Sigmoid colon (tissue), 6 donors: ENCODE measurements at regions not wholly inside any gene's neighbourhood (a gene's known extent, or its start where the extent isn't known, plus 50 kb on each side); places are given as distances from the start of the nearest gene placed in this dataset.
"Not testable (repeated sequence)": the region's sequence is repeated elsewhere in the genome, so short reads cannot be mapped to it uniquely, and the experiment has no call there.

Source experiments
- DNase-seq: peaks from one replicate; pipeline ENCODE4 v3.0.0-alpha.2; 2019
- H3K27ac ChIP-seq, 4 donors: fragments of 200-600 bp; sonication (generic); one replicate each; pipeline ENCODE4 v1.5.1; 2016 to 2019; ENCODE audit warnings: mild to moderate bottlenecking in 1 of 4
- H3K27me3 ChIP-seq, 3 donors: fragments of 200-600 bp; sonication (generic); one replicate each; pipeline ENCODE4 v1.5.1; 2019; ENCODE audit warnings: mild to moderate bottlenecking in 1 of 3
- H3K36me3 ChIP-seq, 4 donors: fragments of 200-600 bp; sonication (generic); one replicate each; pipeline ENCODE4 v1.5.1; 2016 to 2019
- H3K4me1 ChIP-seq, 4 donors: fragments of 200-600 bp; sonication (generic); one replicate each; pipeline ENCODE4 v1.5.1; 2017 to 2019
- H3K4me3 ChIP-seq, 4 donors: fragments of 200-600 bp; sonication (generic); one replicate each; pipeline ENCODE4 v1.5.1; 2017 to 2019; ENCODE audit warnings: mild to moderate bottlenecking in 2 of 4, moderate library complexity in 1 of 4
- H3K9me3 ChIP-seq, 4 donors: fragments of 200-600 bp in 3 of 4; sonication (generic) in 3 of 4; one replicate each; pipeline versions ENCODE4 v1.5.1 to v1.6.1; 2013 to 2019
- CTCF ChIP-seq, 4 experiments: fragments of 450-650 bp in 3 of 4; fragments of 200-600 bp in 1 of 4; IDR thresholded peaks; one replicate each; pipeline ENCODE4 v1.5.1; 2016 to 2019; ENCODE audit warnings: antibody characterized with exemption in 4 of 4, mild to moderate bottlenecking in 3 of 4, moderate library complexity in 2 of 4
- EP300 ChIP-seq, 4 donors: sonication (generic); formaldehyde crosslinking; IDR thresholded peaks; one replicate each; pipeline ENCODE4 v1.6.1; 2017; ENCODE audit warnings: antibody characterized with exemption in 4 of 4
- POLR2A ChIP-seq, 2 donors: fragments of 450-650 bp; IDR thresholded peaks; one replicate each; pipeline ENCODE4 v1.6.1; 2016; ENCODE audit warnings: antibody characterized with exemption in 2 of 2, mild to moderate bottlenecking in 2 of 2, moderate library complexity in 2 of 2
- POLR2AphosphoS5 ChIP-seq, 4 donors: sonication (generic); formaldehyde crosslinking; IDR thresholded peaks; one replicate each; pipeline ENCODE4 v1.6.1; 2017; ENCODE audit warnings: antibody characterized with exemption in 4 of 4
- WGBS, 2 donors: extraction: QIAGEN DNeasy Blood & Tissue Kit; methylation state at CpG; one replicate each; pipeline ENCODE4 v1.1.7; 2013; 5-methylcytosine and 5-hydroxymethylcytosine counted together
- intact Hi-C: fragments of 100-400 bp; cut with DNase I; formaldehyde crosslinking; loops from one replicate; pipeline ENCODE4 v1.15.1; 2023
- donor health status: healthy with polysubstance abuse.
- donor health status: healthy.

GRCh38 chr3:147333098-147333497 lies 73.2 kb downstream of the ZIC4 start:
- Histone ChIP-seq H3K27me3 (no peaks in the 10 kb centered on the region), H3K4me3 (no peak overlapping the region), H3K36me3 (no peaks in the 10 kb centered on the region), H3K9me3 (no peaks in the 10 kb centered on the region), H3K27ac (no peak overlapping the region), H3K4me1 (no peaks in the 10 kb centered on the region)
- intact Hi-C loops: no loop called here
- no peak for DNase-seq
- 21 to 58% methylated on average over 3 of the region's 3 CpGs for WGBS, 2 donors
- TF ChIP-seq CTCF (IDR thresholded peaks at IDR 0.05) (no peak), EP300 (IDR thresholded peaks at IDR 0.05) (no peak), POLR2AphosphoS5 (IDR thresholded peaks at IDR 0.05) (no peak)

GRCh38 chr3:147328711-147329110 lies 77.6 kb downstream of the ZIC4 start:
- no peak overlapping the region for H3K4me3 ChIP-seq
- TF ChIP-seq CTCF (IDR thresholded peaks at IDR 0.05) (no peak), POLR2A (IDR thresholded peaks at IDR 0.05) (no peak), POLR2AphosphoS5 (IDR thresholded peaks at IDR 0.05) (no peak), EP300 (IDR thresholded peaks at IDR 0.05) (no peak)
- no peaks in the 10 kb centered on the region for H3K4me1 ChIP-seq
- no peak for DNase-seq
- 78 to 93% methylated on average over 2 of the region's 2 CpGs for WGBS, 2 donors
- intact Hi-C loops: no loop called here
- no peaks in the 10 kb centered on the region for H3K36me3 ChIP-seq
- no peak overlapping the region for H3K27ac ChIP-seq
- no peaks in the 10 kb centered on the region for H3K9me3 ChIP-seq
- no peaks in the 10 kb centered on the region for H3K27me3 ChIP-seq

GRCh38 chr3:147324356-147324755 lies 82.0 kb downstream of the ZIC4 start:
- Histone ChIP-seq H3K4me3 (no peak overlapping the region), H3K4me1 (peaks cover 0 to 4% (median 0%) of the 10 kb centered on the region in 4 donors), H3K27ac (no peak overlapping the region), H3K27me3 (no peaks in the 10 kb centered on the region), H3K36me3 (no peaks in the 10 kb centered on the region), H3K9me3 (no peaks in the 10 kb centered on the region)
- intact Hi-C loops: no loop called here
- no peak for DNase-seq
- TF ChIP-seq EP300 (IDR thresholded peaks at IDR 0.05) (no peak), POLR2AphosphoS5 (IDR thresholded peaks at IDR 0.05) (no peak), POLR2A (IDR thresholded peaks at IDR 0.05) (no peak), CTCF (IDR thresholded peaks at IDR 0.05) (no peak)

GRCh38 chr3:147318900-147319299 lies 87.4 kb downstream of the ZIC4 start:
- H3K4me1 ChIP-seq: peaks cover 0 to 4% (median 0%) of the 10 kb centered on the region in 4 donors
- H3K9me3 ChIP-seq: no peaks in the 10 kb centered on the region
- no peak overlapping the region for H3K27ac ChIP-seq
- H3K27me3 ChIP-seq: no peaks in the 10 kb centered on the region
- no peaks in the 10 kb centered on the region for H3K36me3 ChIP-seq
- TF ChIP-seq POLR2A (IDR thresholded peaks at IDR 0.05): no peak
- no peak for TF ChIP-seq EP300 (IDR thresholded peaks at IDR 0.05)
- TF ChIP-seq POLR2AphosphoS5 (IDR thresholded peaks at IDR 0.05): no peak
- intact Hi-C loops: no loop called here
- WGBS, 2 donors: 59 to 64% methylated on average over 3 of the region's 3 CpGs
- DNase-seq: no peak
- H3K4me3 ChIP-seq: no peak overlapping the region

GRCh38 chr3:147317080-147317479 lies 89.3 kb downstream of the ZIC4 start:
- WGBS, 2 donors: 66 to 75% methylated on average over 6 of the region's 6 CpGs
- DNase-seq, H3K4me1 ChIP-seq, intact Hi-C loops, H3K36me3 ChIP-seq, H3K27me3 ChIP-seq, H3K27ac ChIP-seq, H3K9me3 ChIP-seq, H3K4me3 ChIP-seq: not testable (repeated sequence)

GRCh38 chr3:147313513-147313912 lies 92.8 kb downstream of the ZIC4 start:
- H3K4me1 ChIP-seq: no peaks in the 10 kb centered on the region
- WGBS, 2 donors: 31 to 58% methylated on average over 1 of the region's 1 CpG
- H3K27ac ChIP-seq: no peak overlapping the region
- TF ChIP-seq POLR2AphosphoS5 (IDR thresholded peaks at IDR 0.05) (no peak), EP300 (IDR thresholded peaks at IDR 0.05) (no peak), CTCF (IDR thresholded peaks at IDR 0.05) (no peak), POLR2A (IDR thresholded peaks at IDR 0.05) (no peak)
- H3K27me3 ChIP-seq: no peaks in the 10 kb centered on the region
- no peaks in the 10 kb centered on the region for H3K9me3 ChIP-seq
- H3K4me3 ChIP-seq: no peak overlapping the region
- no peaks in the 10 kb centered on the region for H3K36me3 ChIP-seq
- DNase-seq: no peak
- intact Hi-C loops: no loop called here
